GM18868 (cell line): ENCODE measurements at regions not wholly inside any gene's neighbourhood (a gene's known extent, or its start where the extent isn't known, plus 50 kb on each side); places are given as distances from the start of the nearest gene placed in this dataset.

Source experiments
- ATAC-seq: cut with Tn5 transposase; IDR thresholded peaks from one replicate; pipeline ENCODE4 v1.9.1; 2021; ENCODE audit warnings: mild to moderate bottlenecking, moderate library complexity; ENCODE audit not compliant: unreplicated experiment

GRCh38 chr17:63325808-63326207 lies 120.3 kb downstream of the CYB561 start:
- no peak for ATAC-seq

GRCh38 chr17:63329876-63330275 lies 116.2 kb downstream of the CYB561 start:
- ATAC-seq: no peak

- ATAC-seq: no peak
These were observed 114.6 kb downstream of the CYB561 start for GRCh38 chr17:63331301-63332061.

- no peak for ATAC-seq
These were observed 113.8 kb downstream of the CYB561 start for GRCh38 chr17:63332286-63332685.

- ATAC-seq: no peak
These were observed 112.2 kb downstream of the CYB561 start for GRCh38 chr17:63333869-63334268.

GRCh38 chr17:63335831-63336230 lies 110.3 kb downstream of the CYB561 start:
- no peak for ATAC-seq

GRCh38 chr17:63337579-63337978 lies 108.5 kb downstream of the CYB561 start:
- no peak for ATAC-seq

GRCh38 chr17:63338272-63338671 lies 107.8 kb downstream of the CYB561 start:
- no peak for ATAC-seq

GRCh38 chr17:63341276-63341675 lies 104.8 kb downstream of the CYB561 start:
- ATAC-seq: no peak

GRCh38 chr17:63344383-63344782 lies 101.7 kb downstream of the CYB561 start:
- no peak for ATAC-seq

- no peak for ATAC-seq
These were observed 100.5 kb downstream of the CYB561 start for GRCh38 chr17:63345611-63346010.

- ATAC-seq: no peak
These were observed 98.6 kb downstream of the CYB561 start for GRCh38 chr17:63347475-63347874.

- ATAC-seq: no peak
These were observed 96.6 kb downstream of the CYB561 start for GRCh38 chr17:63349478-63350000.

GRCh38 chr17:63350364-63350763 lies 95.7 kb downstream of the CYB561 start:
- no peak for ATAC-seq

- no peak for ATAC-seq
These were observed 91.8 kb downstream of the CYB561 start for GRCh38 chr17:63354256-63354655.

GRCh38 chr17:63356337-63356757 lies 89.8 kb downstream of the CYB561 start:
- no peak for ATAC-seq

GRCh38 chr17:63358111-63358839 lies 87.8 kb downstream of the CYB561 start:
- ATAC-seq: no peak

- ATAC-seq: no peak
These were observed 87.2 kb downstream of the CYB561 start for GRCh38 chr17:63358956-63359355.

GRCh38 chr17:63361182-63361581 lies 84.9 kb downstream of the CYB561 start:
- ATAC-seq: no peak

- no peak for ATAC-seq
These were observed 84.0 kb downstream of the CYB561 start for GRCh38 chr17:63362115-63362514.

GRCh38 chr17:63364387-63364786 lies 81.7 kb downstream of the CYB561 start:
- no peak for ATAC-seq

- ATAC-seq: no peak
These were observed 81.2 kb downstream of the CYB561 start for GRCh38 chr17:63364944-63365343.
